T-helper 2 cell (primary cell): ENCODE measurements at regions not wholly inside any gene's neighbourhood (a gene's known extent, or its start where the extent isn't known, plus 50 kb on each side); places are given as distances from the start of the nearest gene placed in this dataset.
"Not testable (repeated sequence)": the region's sequence is repeated elsewhere in the genome, so short reads cannot be mapped to it uniquely, and the experiment has no call there.

Source experiments
- DNase-seq, 5 experiments: peaks; one replicate each; pipeline versions ENCODE4 v3.0.0 to v3.0.0-alpha.2; 2012 to 2022

GRCh38 chr9:21533597-21533996 is 51.5 kb upstream of the IFNE start:
- DNase-seq, result no peak

- DNase-seq, result no peak
Measured at GRCh38 chr9:21535396-21535795, 53.3 kb upstream of the IFNE start.

- DNase-seq, result no peak
Measured at GRCh38 chr9:21542787-21543186, 60.7 kb upstream of the IFNE start.

GRCh38 chr9:21543187-21543586 is 61.1 kb upstream of the IFNE start:
- DNase-seq, result no peak

- DNase-seq, result not testable (repeated sequence)
Measured at GRCh38 chr9:21543816-21544215, 61.7 kb upstream of the IFNE start.

- no peak for DNase-seq
Measured at GRCh38 chr9:21546949-21547348, 64.8 kb upstream of the IFNE start.

GRCh38 chr9:21549251-21549765 is 67.2 kb upstream of the IFNE start:
- DNase-seq, result no peak

GRCh38 chr9:21549890-21550289 is 67.8 kb upstream of the IFNE start:
- no peak for DNase-seq

- no peak for DNase-seq
Measured at GRCh38 chr9:21550392-21550791, 68.3 kb upstream of the IFNE start.

- no peak for DNase-seq
Measured at GRCh38 chr9:21551401-21551800, 69.3 kb upstream of the IFNE start.

GRCh38 chr9:21552244-21553170 is 70.4 kb upstream of the IFNE start:
- DNase-seq, result no peak

- no peak for DNase-seq
Measured at GRCh38 chr9:21553441-21553840, 71.3 kb upstream of the IFNE start.

GRCh38 chr9:21554813-21555212 is 72.7 kb upstream of the IFNE start:
- DNase-seq, result no peak

- no peak for DNase-seq
Measured at GRCh38 chr9:21555911-21556310, 73.8 kb upstream of the IFNE start.

GRCh38 chr9:21556581-21557427 is 74.7 kb upstream of the IFNE start:
- no peak for DNase-seq

GRCh38 chr9:21557428-21557768 is 75.3 kb upstream of the IFNE start:
- DNase-seq, result no peak

GRCh38 chr9:21558079-21558478 is 76.0 kb upstream of the IFNE start:
- no peak for DNase-seq

- DNase-seq, result peak in 1 of 5 experiments; percentile 27
Measured at GRCh38 chr9:21558615-21559401, 76.7 kb upstream of the IFNE start.

GRCh38 chr9:21559402-21560280 is 77.5 kb upstream of the IFNE start:
- peak; percentile 2 to 50 (median 21) for DNase-seq

GRCh38 chr9:21560281-21560745 is 78.2 kb upstream of the IFNE start:
- no peak for DNase-seq

GRCh38 chr9:21561502-21561901 is 79.4 kb upstream of the IFNE start:
- no peak for DNase-seq

GRCh38 chr9:21564175-21564574 is 82.1 kb upstream of the IFNE start:
- DNase-seq, result no peak
